ENCODE measurements at regions not wholly inside any gene's neighbourhood (a gene's known extent, or its start where the extent isn't known, plus 50 kb on each side); places are given as distances from the start of the nearest gene placed in this dataset.
"Not testable (repeated sequence)": the region's sequence is repeated elsewhere in the genome, so short reads cannot be mapped to it uniquely, and the experiment has no call there.

GRCh38 chr12:90695415-90695814 is 259.6 kb downstream of the CCER1 start:
- no peak for DNase-seq (ENCODE audit: low spot score)

GRCh38 chr12:90690120-90690519 is 264.9 kb downstream of the CCER1 start:
- DNase-seq (ENCODE audit: low spot score), result no peak

- DNase-seq (ENCODE audit: low spot score), result not testable (repeated sequence)
These were observed 267.3 kb downstream of the CCER1 start for GRCh38 chr12:90687682-90688081.

GRCh38 chr12:90683871-90684270 is 271.1 kb downstream of the CCER1 start:
- no peak for DNase-seq (ENCODE audit: low spot score)

GRCh38 chr12:90682398-90682797 is 272.6 kb downstream of the CCER1 start:
- DNase-seq (ENCODE audit: low spot score), result peak; percentile 38

GRCh38 chr12:90679674-90680073 is 275.3 kb downstream of the CCER1 start:
- no peak for DNase-seq (ENCODE audit: low spot score)

GRCh38 chr12:90677552-90677951 is 277.4 kb downstream of the CCER1 start:
- no peak for DNase-seq (ENCODE audit: low spot score)

- DNase-seq (ENCODE audit: low spot score), result no peak
These were observed 277.9 kb downstream of the CCER1 start for GRCh38 chr12:90677055-90677454.

- no peak for DNase-seq (ENCODE audit: low spot score)
These were observed 279.9 kb downstream of the CCER1 start for GRCh38 chr12:90675106-90675505.

GRCh38 chr12:90672081-90672480 is 282.9 kb downstream of the CCER1 start:
- DNase-seq (ENCODE audit: low spot score), result no peak

- not testable (repeated sequence) for DNase-seq (ENCODE audit: low spot score)
These were observed 291.0 kb downstream of the CCER1 start for GRCh38 chr12:90663949-90664348.

GRCh38 chr12:90659060-90659459 is 295.9 kb downstream of the CCER1 start:
- no peak for DNase-seq (ENCODE audit: low spot score)

- DNase-seq (ENCODE audit: low spot score), result peak; percentile 44
These were observed 301.9 kb downstream of the CCER1 start for GRCh38 chr12:90653040-90653439.

- no peak for DNase-seq (ENCODE audit: low spot score)
These were observed 302.7 kb downstream of the CCER1 start for GRCh38 chr12:90652280-90652679.

- DNase-seq (ENCODE audit: low spot score), result no peak
These were observed 309.8 kb downstream of the CCER1 start for GRCh38 chr12:90645181-90645580.

- no peak for DNase-seq (ENCODE audit: low spot score)
These were observed 323.3 kb downstream of the CCER1 start for GRCh38 chr12:90631591-90632212.

GRCh38 chr12:90630006-90630405 is 325.0 kb downstream of the CCER1 start:
- DNase-seq (ENCODE audit: low spot score), result no peak

- DNase-seq (ENCODE audit: low spot score), result no peak
These were observed 326.8 kb downstream of the CCER1 start for GRCh38 chr12:90628213-90628612.

GRCh38 chr12:90627180-90627896 is 327.6 kb downstream of the CCER1 start:
- DNase-seq (ENCODE audit: low spot score), result peak; percentile 3

- DNase-seq (ENCODE audit: low spot score), result no peak
These were observed 332.5 kb downstream of the CCER1 start for GRCh38 chr12:90622431-90622830.

GRCh38 chr12:90621927-90622326 is 333.0 kb downstream of the CCER1 start:
- DNase-seq (ENCODE audit: low spot score), result peak; percentile 37

GRCh38 chr12:90619943-90620342 is 335.0 kb downstream of the CCER1 start:
- DNase-seq (ENCODE audit: low spot score), result no peak

GRCh38 chr12:90618586-90618985 is 336.4 kb downstream of the CCER1 start:
- DNase-seq (ENCODE audit: low spot score), result peak; percentile 24

- no peak for DNase-seq (ENCODE audit: low spot score)
These were observed 343.1 kb downstream of the CCER1 start for GRCh38 chr12:90611891-90612290.
